ENCODE measurements at regions not wholly inside any gene's neighbourhood (a gene's known extent, or its start where the extent isn't known, plus 50 kb on each side); places are given as distances from the start of the nearest gene placed in this dataset.
"Not testable (repeated sequence)": the region's sequence is repeated elsewhere in the genome, so short reads cannot be mapped to it uniquely, and the experiment has no call there.

- DNase-seq (ENCODE audit: low read depth) = not testable (repeated sequence)
Observed at GRCh38 chr2:179385756-179386155, 121.1 kb upstream of the SESTD1 start.

DNA sequence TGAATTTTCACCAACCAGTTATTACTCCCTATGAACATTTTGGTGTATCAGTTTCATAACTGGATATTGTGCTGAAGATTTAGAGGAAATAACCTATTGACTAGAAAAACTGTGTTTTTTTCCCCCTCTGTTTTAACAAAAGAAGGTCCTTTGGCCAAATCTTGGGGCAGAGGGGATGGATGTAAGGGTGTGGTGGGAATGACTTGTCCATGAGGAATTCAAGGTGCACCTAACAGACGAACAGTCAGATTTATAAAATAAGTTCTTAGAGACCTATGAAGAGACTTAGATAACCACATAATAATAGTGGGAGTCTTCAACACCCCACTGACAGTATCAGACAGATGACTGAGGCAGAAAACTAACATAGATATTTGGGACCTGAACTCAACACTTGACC lies 119.3 kb upstream of the SESTD1 start:
- no peak for DNase-seq (ENCODE audit: low read depth)

DNA sequence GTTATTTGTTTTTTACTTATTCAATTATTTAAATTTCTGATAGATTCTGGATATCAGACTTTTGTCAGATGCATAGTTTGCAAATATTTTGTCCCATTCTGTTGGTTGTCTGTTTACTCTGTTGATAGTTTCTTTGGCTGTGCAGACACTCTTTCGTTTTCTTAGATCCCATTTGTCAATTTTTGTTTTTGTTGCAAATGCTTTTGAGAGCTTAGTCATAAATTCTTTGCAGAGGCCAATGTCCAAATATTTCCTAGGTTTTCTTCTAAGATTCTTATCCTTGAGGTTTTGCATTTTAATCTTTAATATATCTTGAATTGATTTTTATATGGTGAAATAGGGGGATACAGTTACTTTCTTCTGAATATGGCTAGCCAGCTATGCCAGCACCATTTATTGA lies 112.7 kb upstream of the SESTD1 start:
- no peak for DNase-seq (ENCODE audit: low read depth)

GRCh38 chr2:179376881-179377280 lies 112.2 kb upstream of the SESTD1 start:
- no peak for DNase-seq (ENCODE audit: low read depth)

- DNase-seq (ENCODE audit: low read depth) = no peak
Observed at GRCh38 chr2:179373816-179374215, 109.2 kb upstream of the SESTD1 start.

DNA sequence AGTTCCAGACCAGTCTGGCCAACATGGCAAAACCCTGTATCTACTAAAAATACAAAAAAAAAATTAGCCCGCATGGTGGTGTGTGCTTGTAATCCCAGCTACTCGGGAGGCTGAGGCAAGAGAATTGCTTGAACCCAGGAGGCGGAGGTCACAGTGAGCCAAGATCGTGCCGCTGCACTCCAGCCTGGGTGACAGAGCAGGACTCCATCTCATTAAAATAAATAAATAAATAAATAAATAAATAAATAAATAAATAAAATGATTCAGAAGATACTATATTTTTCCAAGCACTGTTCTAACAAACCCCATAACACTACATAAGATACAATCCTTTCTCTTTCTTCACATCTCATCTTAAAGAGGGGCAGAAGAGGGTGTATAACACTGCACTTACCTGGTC lies 100.9 kb upstream of the SESTD1 start:
- not testable (repeated sequence) for DNase-seq (ENCODE audit: low read depth)

DNA sequence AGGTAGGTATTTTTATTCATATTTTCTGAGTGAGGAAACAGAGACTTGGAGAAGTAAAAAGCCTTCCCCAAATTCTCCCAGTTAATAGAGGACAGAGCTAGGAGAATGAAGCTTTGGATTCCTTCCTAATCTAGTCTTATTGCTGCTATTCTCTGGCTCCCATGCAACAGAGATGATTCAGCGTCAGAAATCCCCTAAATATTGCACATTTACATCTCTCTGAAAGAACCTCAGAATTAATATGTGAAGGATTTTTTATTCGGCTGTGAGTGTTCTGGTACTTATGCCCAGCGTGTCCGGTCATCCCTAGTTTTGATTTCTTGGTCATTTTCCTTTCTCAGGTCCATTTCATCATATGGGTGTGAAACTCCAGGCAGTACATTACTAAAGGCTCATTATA lies 91.2 kb upstream of the SESTD1 start:
- DNase-seq (ENCODE audit: low read depth) = no peak

GRCh38 chr2:179354739-179355537 lies 90.3 kb upstream of the SESTD1 start:
- DNase-seq (ENCODE audit: low read depth) = no peak

DNA sequence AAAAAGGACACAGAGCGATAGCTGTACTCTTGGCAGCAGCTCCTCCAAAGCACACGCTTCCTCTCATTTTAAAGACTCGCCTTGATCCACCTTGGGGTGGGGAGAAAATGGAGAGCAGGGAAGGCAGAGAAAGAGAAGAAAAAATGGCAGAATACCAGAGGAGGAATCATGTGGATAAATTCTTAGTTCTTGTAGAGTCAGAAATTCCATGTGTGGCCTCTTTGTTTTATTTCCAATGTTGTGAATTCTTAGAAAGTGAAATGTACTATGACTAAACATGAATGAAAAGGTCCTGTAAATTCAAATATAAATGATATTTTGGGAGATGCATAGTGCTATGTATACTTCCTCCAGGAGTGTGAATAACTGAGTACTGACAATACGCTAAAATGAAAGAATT lies 89.7 kb upstream of the SESTD1 start:
- no peak for DNase-seq (ENCODE audit: low read depth)

GRCh38 chr2:179352181-179352580 lies 87.5 kb upstream of the SESTD1 start:
- no peak for DNase-seq (ENCODE audit: low read depth)

GRCh38 chr2:179351057-179351456 lies 86.4 kb upstream of the SESTD1 start:
- DNase-seq (ENCODE audit: low read depth) = no peak

- no peak for DNase-seq (ENCODE audit: low read depth)
Observed at GRCh38 chr2:179349670-179350303, 85.2 kb upstream of the SESTD1 start.

DNA sequence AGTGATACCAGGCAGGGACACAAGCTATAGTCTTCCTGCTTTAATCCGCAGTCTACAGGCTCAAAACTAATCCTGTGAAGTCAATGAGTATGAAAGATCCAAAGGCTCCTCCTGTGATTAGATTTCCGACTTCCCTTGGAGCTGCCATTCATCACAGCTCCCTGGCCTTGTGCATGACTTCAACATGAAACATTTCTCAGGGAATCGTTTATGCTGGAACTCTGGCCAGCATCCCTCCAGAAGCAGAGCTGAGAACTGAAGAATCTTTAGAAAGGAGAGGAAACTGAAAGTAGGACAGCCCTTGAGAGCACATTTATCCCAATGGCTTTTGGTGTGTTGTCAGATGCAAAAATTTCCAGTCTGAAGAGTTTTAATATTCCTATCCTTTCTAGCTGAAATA lies 84.3 kb upstream of the SESTD1 start:
- DNase-seq (ENCODE audit: low read depth) = no peak

DNA sequence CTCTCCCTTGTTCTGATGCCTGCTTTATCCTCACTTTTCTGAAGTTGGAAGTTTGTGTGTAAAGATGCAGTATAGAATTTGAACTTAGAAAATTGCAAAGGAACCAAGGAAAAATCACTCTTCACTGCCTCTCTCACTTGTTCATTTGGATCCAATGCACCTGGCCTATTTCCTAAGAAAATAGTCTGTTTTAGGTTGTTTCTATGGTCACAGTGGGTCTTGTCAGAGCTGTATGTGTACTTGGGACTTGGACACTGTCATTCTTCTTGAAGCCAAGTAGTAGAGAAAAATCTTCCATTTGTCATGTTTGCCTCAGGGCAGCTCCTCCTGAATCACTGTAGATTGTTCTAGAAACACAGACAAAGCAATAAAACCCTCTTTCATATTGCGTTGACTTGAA lies 80.3 kb upstream of the SESTD1 start:
- peak; percentile 46 for DNase-seq (ENCODE audit: low read depth)

DNA sequence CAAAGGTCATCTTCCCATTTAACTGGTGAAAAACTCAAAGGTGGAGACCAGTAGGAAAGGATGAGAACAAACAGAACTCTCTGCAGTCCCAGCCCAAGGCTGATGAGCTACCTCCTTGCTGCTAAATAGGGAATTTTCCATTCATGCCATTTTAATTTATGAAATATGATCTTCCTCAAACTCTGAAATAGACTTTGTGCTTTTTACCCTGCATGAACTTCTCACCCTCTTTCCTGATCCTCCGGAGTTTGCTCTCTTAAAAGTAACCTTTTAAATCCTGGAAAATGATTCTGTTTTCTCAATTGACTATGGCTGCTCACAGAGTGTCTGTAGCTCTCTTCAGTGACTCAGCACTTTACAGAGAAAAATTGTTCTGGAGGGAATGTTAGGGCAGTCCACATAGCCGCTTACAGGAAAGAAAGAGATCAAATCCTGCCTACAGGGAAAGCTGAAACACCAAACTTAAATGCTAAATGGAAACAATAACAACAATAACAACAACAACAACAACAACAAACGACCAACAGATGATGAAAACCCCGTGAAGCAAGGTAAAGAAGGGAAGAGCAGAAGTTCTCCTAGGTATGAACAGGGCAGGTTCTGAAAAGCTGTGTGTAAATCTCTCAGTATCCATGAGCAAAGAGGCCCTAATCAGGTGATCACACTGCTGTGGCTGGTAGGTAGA lies 79.8 kb upstream of the SESTD1 start:
- DNase-seq (ENCODE audit: low read depth) = no peak

DNA sequence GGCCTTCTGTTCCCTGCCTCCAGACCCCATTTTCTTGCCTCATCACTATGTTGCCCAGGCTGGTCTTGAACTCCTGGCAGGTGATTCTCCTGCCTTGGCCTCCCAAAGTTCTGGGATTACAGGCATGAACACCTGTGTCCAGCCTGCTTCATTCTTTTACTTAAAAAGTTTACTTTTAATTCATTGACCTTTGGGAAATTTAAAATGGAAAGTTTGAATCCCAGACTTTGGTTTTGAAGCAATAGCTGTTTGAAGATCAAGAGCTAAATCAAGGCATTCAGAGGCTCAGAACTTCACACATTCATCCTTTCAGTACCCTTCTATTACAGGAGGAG lies 79.3 kb upstream of the SESTD1 start:
- DNase-seq (ENCODE audit: low read depth) = no peak

DNA sequence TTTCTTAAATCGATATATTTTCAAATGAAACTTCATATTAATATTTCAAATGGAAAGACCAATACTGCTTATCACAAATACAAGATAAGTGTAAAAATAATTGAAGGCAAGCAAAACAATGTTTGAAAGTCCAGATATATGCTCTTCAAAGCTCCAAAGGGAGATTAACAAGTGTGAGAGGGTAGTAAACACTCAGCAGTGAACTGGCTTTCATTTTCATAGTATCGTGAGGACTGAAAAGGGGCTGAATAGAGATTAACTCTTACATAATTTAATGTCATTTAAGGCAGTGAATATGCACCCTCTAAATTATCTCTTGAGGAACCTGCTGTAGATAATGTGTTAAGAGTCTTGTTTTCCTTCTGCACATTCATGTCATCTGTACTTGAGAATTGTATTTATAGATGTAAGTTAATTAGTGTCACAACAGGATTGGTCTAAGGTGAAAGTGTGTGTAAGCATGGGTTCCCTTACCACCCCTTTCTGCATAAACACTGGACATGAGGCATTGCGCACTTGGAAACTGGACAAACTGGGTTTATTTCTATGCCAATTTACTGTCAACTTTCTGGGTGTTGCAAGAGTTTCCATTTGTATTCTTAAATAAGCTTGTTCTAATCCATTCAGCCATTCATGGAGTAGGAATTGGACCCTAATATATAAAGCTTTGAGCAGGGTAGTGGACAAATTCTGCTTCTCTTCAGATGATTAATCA lies 76.7 kb upstream of the SESTD1 start:
- DNase-seq (ENCODE audit: low read depth) = no peak

- DNase-seq (ENCODE audit: low read depth) = no peak
Observed at GRCh38 chr2:179340678-179341077, 76.0 kb upstream of the SESTD1 start.

DNA sequence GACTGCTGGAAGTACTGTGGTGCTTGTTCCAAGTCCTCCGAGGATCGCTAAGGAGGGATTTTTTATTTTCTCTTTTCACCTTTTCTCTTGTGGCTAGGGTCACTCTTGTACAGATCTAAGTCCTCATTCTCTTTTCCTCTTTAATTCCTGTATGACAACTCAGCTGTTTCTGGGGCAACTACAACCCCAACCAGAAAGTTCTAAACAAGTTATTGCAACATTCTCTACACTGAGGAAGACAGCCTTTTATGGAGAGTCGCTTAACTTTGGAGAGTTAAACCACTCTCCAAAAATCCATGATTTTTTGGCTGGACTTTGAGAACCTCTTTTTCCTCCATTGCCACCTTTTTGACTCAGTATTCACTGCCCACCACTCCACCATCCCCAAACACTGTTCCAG lies 74.0 kb upstream of the SESTD1 start:
- DNase-seq (ENCODE audit: low read depth) = no peak

- DNase-seq (ENCODE audit: low read depth) = no peak
Observed at GRCh38 chr2:179336782-179337534, 72.3 kb upstream of the SESTD1 start.

GRCh38 chr2:179335732-179336131 lies 71.1 kb upstream of the SESTD1 start:
- DNase-seq (ENCODE audit: low read depth) = no peak

- DNase-seq (ENCODE audit: low read depth) = no peak
Observed at GRCh38 chr2:179332903-179333302, 68.3 kb upstream of the SESTD1 start.
